ENCODE measurements at regions not wholly inside any gene's neighbourhood (a gene's known extent, or its start where the extent isn't known, plus 50 kb on each side); places are given as distances from the start of the nearest gene placed in this dataset.

DNA sequence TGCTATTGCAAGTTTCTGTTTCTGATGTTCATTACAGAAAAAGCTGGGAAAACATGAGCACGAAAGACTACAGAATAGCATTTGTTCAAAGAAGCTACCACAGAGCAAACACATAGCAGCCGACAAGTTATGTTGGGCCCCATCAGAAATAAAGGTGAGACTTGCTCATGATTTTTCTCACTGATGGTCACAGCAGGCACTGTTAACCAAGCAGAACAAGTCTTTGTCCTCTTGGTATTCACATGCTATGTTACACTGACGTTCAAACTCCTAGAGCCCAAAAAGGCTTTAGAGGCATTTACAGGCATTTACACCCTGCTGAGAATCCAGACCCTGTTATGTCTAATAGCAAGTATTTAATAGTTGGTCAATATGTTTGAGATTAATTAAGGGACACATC is 235.0 kb upstream of the HNMT start:
- DNase-seq = no peak

DNA sequence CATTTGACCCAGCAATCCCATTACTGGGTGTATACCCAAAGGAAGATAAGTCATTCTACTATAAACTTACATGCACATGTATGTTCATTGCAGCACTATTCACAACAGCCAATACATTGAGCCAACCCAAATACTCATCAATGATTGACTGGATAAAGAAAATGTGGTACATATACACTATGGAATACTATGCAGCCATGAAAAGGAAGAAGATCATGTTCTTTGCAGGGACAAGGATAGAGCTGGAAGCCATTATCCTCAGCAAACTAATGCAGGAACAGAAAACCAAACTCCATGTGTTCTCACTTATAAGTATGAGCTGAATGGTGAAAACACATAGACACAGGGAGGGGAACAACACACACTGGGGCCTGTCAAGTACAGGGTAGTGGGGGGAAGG is 226.7 kb upstream of the HNMT start:
- DNase-seq = no peak

DNA sequence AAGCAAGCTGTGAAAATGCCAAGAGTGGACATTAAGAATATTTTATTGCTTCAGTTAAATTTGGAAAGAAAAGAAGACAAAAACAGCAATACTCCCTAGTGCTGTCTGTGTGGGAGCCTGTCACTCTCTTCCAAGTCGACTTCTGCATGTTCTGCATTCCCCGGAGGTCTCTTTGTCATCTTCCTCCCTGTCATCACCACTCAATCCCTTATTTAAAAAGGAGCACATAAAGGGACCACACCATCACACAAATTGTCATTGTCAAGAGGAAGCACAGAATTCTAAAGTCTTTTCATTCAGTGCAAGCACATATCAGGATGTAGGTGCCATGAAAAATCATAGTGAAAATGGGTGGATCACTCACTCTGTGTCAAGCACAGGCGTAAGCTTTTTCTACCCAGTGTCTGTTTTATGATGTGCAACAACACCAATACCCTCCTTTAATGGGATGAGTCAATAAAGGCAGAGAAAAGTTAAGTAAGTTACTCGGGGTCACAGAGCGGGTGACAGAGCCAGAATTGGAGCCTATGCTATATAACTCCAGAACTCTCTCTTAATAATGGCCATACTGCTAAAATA is 222.4 kb upstream of the HNMT start:
- no peak for DNase-seq

DNA sequence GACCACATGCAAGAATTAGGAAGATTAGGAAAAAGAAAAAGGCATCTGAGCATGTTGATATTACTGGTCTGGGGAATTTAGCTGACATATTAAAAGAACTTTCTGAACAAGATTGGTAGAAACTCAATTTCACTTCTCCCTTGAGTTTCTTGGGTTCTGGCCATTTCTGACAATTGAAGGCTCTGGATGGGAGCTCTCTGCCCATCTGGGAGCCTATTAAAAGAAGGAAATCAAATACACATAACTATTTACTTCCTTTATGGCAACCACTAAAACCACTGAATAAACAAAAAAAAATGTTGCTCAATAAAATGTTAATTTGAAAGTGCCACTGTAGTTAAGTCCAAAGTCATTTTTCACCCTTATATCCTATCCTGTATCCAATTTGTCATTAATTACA is 216.8 kb upstream of the HNMT start:
- DNase-seq = no peak

DNA sequence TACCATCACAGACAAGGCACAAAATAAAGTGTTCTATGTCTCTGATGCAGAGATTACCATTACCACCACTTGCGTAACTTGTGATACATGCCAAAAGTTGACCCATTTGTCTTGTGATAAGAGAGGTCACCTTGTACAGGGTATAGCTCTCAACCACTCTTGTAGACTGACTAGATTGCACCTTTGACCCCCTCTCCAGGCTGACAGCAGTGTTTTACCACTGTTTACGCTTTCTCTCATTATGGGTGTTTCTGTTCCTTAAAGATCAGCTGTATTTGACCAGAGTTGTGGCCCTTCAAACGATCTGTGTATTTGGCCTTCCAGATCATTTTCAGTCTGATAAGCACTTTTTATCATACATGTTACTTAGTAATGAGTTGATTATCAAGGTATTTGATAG is 215.7 kb upstream of the HNMT start:
- DNase-seq = no peak

DNA sequence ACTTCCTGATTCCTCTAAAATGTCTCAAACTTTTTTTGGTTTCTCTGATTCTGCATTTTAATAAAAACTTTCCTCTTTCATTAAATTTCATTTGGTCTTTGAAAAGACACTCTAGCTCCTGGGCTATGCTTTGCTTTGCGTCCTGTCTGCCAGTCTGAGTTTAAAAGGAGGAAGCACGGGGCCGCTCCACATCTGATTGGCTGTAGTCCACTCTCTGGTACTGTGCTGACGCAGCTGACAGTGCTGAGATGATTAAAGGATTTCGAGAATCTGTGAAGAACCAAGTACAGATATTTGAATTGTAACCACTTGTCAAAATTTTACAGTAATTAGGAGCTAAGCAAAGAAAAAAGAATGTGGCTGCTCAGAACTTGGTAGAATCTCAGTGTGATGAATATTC is 199.6 kb upstream of the HNMT start:
- no peak for DNase-seq

DNA sequence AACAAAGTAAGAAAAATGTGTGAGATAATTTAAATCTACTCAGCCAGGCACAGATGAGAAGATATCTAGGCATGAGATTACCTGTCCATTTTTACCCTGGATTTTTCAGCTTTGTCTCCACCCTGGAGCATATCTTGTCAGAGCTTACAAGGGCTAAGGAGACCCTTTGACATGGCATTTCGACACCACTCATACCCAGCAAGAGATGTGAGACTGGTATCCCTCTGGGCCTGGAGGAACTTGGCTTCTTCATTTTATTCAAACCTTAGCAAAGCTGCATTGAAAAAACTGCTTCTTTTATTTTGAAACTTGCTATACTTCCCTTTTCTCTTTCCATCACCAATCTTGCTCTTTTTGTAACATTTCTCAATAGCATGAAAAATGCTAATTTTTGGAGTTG is 194.9 kb upstream of the HNMT start:
- no peak for DNase-seq

DNA sequence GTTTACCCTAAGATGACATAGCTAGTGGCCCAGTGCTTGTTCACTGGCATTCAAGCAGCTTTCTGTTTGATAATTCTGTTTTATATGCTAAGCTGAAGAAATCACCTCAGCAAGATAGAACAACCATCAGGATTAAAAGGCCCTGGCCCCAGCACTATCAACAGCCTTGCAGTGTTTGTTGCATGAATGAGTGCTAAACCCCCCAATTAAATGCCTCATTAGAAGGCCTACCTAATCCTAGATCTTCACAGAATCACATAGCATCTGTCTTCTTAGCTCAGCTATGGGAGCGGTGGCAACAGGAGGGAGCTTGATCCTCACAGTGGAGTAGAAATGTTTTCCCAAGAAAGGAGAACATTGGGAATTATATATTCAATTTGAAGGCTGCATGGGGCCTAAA is 194.1 kb upstream of the HNMT start:
- DNase-seq = no peak

DNA sequence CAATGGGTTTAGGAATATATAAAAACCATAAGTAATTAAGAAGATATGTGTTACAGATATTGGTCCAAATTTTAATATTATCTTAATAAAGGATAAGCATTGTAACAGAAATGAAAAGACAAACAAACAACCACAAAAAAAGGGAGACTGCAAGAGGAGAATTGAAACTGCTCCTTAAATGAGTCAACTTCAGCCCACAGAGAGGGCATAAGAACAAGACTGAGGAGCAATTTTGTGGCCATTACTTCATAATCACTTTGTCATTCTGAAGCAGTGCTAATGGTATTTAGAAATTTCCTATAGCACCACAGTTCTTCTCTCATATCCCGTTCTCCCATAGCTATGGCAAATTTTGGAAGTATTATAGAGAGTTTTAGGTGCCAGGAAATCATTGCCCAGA is 193.2 kb upstream of the HNMT start:
- DNase-seq = no peak

DNA sequence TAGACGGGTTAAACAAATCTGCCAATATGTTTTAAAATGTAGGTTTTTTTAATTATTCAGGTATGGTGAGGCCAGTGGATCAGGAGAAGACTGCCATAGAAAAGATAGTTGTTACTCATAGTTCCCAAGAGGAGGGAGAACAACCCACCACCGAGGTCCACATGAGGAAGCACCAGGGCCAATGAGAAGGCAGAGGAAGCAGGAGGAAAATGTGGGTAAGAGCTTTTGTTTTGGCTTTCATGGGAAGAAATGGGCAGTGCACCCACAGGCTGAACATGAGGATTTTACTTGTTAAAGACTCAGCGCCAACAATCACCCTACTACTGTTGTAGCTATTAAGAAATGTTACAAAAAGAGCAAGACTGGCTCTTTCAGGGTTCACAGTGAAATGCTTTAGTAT is 191.8 kb upstream of the HNMT start:
- no peak for DNase-seq

DNA sequence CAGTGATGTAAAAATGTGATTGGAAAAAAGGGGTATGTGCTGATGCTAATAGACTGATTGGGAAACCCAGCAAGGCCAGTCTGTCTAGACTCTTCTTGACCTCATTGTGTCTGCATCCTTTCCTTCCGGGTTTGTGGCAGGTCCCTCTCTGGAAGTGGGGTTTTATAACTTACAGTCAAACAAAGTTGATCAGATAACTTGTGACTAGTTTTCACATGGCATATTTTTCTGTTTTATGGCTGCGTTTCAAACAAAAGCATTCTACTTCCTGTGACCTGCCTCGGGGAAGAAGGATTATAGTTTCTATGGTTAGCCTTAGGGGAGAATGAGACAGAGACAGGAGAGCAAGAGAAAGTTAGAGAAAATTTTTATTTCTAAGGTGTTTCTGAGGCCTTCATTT is 188.7 kb upstream of the HNMT start:
- no peak for DNase-seq

DNA sequence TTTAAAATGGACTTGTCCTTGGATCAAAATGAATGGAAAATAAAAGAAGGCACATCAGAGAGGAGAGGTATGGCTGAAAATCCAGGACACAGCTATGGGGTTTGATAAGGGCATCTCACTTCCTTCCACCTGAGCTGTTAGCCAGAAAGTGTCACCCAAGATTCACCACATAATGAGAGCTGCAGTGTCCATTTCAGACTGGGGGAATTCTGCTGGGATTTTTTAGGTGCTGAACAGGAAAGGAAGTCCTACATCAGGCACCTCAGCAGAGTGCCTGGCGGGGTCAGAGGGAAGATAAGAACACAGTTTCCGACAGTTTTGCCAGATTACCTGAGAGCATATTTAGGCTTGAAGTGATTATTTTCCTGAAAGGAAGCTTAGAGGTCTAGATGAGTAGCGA is 187.6 kb upstream of the HNMT start:
- no peak for DNase-seq

DNA sequence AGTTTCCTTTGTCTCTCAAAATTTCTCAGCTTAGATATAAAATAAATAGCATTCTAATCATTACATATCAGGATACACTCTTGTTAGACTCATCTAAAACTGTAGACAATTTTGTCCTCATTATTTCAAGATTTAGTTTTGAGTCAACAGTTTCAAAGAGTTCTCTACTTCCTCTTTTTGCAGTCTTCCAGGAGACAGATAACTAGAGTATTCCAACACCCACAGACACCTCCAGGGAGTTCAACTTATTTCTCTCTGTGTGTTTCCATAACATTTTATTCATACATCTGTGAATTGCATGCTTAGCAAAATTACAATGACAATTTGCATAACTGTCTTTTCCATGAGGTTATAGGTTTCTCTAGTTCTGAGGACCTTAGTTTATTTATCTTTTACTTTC is 166.6 kb upstream of the HNMT start:
- DNase-seq = no peak

DNA sequence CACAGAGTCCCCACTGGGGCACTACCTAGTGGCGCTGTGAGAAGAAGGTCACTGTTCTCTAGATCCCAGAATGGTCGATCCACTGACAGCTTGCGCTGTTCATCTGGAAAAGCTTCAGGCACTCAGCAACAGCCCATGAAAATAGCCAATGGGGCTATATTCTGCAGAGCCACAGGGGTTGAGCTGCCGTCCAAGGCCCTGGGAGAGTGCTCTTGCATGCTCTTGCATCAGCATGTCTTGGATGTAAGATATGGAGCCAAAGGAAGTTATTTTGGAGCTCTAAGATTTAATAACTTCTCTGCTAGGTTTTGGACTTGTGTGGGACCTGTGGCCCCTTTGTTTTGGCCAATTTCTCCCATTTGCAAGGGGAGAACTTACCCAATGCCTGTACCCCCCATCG is 164.7 kb upstream of the HNMT start:
- DNase-seq = no peak

DNA sequence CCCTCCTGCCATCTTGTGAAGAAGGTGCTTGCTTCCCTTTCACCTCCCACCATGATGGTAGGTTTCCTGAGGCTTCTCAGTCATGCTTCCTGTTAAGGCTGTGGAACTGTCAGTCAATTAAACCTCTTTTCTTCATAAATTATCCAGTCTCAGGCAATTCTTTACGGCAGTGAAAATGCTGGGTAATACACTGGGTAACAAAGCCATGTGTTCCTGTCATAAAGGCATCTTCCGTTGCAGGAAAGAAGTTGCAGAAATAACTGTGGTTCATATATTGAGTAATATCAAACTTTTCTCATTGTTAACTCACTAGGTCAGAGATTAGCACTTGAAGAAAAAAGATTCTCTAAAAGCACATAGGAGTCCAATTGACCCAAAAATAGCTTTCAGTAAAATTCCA is 163.9 kb upstream of the HNMT start:
- no peak for DNase-seq

DNA sequence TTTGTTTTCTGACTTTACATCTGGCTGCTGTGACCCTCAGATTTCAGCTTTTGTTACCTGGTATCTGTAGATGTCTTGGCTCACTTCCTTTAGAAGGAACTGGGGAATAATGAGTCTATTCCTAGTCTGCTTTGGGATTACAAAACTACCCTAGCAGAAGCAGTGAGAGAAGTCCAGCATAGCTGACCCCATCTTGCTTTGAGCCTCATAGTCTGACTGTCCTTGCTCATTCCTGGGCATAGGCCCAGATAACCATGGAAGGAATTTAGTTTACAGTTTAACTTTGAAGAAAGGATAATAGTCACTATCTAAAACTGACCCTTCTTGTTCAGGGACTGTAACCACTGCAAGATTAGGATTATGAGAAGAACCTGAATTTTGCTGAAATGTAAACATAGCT is 163.0 kb upstream of the HNMT start:
- DNase-seq = no peak

DNA sequence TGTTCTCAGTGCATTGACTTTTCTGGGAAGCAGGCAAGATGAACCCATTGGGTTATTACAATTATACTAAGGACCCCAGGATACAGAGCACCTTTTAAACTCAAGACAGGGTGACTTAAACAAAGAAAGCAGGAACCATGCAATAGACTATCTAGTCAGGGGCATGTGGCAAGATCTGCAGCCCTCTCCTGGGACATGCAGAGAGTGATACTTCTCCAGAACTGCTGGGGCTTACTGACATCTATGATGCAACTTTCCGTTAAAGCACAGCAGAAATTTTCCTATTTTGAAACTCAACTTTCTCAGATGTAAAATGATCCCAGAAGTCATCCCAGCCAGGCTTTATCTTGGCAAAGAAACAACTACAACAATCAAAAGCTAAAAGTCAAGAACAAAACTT is 162.2 kb upstream of the HNMT start:
- no peak for DNase-seq

DNA sequence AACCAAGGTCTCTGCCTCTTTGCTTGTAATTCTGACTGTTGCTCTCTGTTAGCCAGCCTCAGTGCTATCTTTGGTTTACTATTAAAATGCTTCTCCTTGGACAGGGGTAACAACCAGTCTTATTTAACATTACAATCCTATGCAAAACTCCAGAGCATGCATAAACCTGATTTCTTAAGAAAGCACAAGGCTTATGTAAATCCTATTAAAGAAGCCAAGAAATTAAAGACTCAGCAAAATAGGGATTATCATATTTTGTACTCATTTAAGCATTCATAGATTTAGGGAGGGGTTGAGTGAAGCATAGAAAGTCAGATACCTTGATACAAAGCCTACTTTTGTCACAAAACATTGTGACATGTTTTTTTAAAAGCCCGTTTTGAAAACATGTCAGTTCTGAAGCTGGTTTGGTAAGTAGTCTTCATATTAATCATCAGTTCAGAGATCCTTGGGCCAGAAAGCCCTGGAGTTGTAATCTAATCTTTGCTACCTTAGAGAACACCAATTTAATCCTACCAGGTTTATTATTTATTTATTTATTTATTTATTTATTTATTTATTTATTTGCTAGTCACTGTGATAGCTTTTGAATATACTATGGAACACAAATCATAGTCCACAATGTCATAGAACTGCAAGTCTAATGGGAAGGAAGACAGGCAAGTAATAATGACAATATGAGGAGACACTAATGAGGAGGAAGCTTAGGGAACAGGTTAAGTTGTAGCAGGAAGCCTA is 158.0 kb upstream of the HNMT start:
- no peak for DNase-seq

DNA sequence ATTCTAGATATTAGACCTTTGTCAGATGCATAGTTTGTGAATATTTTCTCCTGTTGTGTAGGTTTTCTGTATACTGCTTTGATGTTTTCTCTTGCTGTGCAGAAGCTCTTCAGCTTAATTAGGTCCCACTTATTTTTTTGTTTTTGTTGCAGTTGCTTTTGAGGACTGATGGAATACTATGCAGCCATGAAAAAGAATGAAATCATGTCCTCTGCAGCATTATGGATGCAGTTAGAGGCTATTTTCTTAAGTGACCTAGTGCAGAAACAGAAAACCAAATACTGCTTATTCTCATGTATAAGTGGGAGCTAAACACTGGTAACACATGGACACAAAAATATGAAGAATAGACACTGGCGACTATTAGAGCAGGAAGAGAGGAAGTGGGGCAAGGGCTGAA is 155.0 kb upstream of the HNMT start:
- no peak for DNase-seq

DNA sequence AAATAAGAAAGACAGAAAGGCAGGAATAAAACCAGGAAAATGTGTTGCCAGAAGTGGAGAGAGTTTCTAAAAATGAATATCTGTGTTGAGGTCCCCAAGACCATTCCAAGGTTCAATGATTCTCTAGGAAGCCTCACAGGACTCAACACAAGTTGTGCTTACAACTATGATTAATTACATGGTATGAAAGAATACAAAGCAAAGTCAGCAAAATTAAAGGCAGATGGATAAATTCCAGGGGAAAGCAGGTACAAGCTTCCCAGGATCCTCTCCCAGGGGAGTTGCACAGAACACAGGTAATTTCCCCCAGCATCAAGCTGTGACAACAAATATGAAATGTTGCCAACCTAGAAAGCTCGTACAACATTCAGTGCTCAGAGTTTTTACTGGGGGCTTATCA is 154.4 kb upstream of the HNMT start:
- DNase-seq = no peak

DNA sequence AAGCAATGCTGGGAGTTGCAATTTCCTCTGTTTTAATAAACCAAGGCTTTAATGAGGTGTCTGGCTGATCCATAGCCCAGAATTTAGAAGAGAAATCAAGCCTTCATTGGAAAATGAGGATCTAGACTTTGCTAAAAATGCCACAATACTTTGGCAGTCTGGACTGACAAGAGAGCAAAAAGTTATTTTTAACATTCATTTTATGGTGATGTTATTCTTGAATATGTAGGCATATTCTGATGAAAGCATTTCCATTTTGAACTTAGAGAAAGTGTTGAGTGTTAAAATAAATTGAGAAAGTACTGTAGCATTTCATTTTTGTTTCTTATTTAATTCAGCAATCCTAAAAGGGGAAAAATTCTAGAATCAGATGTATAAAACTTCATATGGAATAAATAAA is 151.8 kb upstream of the HNMT start:
- DNase-seq = no peak

DNA sequence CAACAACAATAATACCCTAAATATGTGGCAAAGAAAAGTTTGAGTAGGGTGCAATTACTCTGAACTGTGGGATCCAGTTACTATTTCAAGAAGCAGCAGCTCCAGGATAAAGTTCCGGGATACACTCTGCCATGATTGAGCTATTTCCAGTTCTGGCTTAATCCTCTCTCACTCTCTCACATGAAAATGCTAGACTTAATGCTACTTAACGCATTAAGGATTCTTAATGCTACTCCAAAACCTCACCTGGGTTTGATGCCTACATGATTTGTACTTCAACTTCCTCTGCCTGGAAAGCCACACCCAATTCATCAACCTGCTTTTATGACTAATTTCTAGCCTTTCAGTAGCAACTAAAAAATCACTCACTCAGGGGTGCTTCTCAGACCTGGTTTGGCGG is 151.1 kb upstream of the HNMT start:
- no peak for DNase-seq

DNA sequence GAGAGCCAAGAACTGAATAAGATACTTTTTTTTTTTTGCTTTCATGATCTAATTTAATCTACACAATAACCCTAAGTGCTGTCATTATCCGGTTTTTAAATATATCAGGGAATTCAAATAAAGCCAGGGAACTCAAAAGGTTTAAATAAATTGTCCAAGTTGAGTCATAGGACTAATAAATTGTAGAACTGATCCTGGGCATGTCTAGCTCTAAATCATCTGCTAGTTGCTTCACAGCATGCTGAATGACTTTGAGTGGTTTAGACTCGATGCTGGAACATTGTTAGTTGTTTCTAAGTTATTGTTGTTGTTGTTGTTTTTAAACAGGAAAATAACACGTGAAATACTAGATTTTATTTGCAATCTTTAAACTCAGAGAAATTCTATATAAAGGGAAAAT is 147.2 kb upstream of the HNMT start:
- DNase-seq = no peak

DNA sequence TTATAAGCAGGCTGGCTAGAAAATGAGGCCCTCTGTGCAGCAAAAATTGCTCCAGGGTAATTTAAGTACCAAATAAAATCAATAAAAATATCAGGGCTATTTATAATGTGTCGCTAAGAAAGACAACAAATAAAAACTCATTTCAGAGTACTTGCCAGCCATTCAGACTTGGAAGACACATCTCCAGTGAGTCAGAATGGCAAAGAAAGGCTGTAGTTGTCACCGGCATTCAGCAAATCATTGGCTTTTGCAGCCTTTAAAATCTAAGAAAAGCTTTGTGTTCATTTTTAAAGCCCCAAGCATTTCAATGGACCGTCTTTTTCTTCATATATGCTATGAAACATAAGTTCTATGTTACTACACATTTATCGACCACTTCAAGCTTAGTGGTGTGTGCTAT is 141.1 kb upstream of the HNMT start:
- DNase-seq = no peak

DNA sequence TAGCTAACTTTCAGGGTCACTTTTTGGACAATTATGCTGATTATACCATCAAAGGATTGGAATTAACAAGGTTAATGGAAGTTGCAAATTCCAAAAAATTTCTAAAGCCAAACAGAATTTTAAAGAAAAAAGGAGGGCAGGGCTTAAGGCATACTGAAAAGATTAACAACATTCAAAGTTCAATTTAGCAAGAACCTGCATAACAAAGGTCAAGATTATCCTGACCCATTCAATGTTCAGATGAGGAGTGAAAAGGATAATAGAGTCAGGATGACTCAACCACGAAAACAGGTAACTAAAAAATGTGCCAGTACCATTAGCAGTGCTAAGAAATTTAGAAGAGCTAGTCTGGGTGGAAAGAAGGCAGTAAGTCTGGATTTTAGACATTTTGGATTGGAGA is 139.8 kb upstream of the HNMT start:
- DNase-seq = no peak
